Renal pelvis (tissue), 1 donor: ENCODE measurements at regions not wholly inside any gene's neighbourhood (a gene's known extent, or its start where the extent isn't known, plus 50 kb on each side); places are given as distances from the start of the nearest gene placed in this dataset.

Experiments
- DNase-seq: peaks from one replicate; pipeline ENCODE4 v3.0.0-alpha.2; 2013

GRCh38 chr1:34610063-34610462 lies 144.8 kb upstream of the GJB5 start:
- DNase-seq, result no peak

DNA sequence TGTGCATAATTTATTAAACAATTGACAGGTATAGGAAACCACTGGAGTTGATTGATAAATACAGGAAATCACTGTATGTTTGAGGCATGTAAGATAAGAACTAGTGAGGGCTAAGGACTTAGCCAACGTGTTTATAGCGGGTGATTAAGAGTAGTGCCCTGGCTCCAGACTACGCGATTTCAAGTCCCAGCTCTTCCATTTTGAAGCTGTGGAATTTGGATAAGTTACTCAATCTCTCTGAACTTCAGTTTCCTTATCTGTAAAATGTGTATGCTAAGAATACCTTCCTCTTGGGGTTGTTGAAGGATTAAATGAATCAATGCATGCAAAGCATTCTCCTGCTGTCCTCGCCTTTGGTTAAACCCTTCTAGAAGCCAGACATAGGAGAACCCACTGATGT lies 143.3 kb upstream of the GJB5 start:
- DNase-seq, result no peak

- DNase-seq, result peak; percentile 23
These were observed 142.6 kb upstream of the GJB5 start for GRCh38 chr1:34612091-34612827.

DNA sequence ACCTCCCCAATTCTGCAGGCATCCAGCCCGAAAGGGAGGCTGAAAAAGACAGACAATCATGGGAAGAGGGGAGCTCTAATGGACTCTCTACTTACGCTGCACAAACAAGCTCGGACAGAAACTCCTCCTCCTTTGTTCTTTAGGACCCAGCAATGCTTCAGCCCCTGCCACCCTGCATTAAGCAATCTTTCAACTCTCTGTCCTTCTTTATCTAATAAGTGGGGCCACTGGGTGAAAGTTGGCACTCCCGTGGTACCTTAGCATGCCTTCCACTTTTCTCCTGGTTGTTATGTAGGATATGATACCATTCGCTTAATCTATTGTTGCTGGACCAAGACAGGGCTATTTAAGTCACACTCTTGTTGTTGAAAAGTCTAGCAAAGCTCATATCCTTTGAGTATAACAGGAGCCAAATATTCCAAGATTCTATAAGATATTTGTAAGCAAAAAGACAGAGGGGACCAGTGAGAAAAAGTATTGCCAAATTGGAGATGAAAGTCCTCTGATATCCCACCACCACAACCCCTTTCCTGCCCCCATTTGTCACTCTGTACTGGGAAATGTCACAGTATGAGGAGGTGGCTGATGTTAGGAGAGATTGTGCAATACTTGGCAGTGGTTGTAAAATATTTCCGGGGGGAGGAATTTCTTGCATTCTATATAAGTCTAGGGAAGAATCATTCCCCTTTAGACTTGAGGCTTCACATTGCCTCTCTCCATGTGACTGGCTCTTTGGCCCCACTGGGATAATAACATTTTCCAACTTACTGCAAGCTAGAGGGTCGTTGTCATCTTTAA lies 137.3 kb upstream of the GJB5 start:
- DNase-seq, result no peak

GRCh38 chr1:34618381-34618780 lies 136.5 kb upstream of the GJB5 start:
- DNase-seq, result no peak

- no peak for DNase-seq
These were observed 135.6 kb upstream of the GJB5 start for GRCh38 chr1:34619256-34619655.

- no peak for DNase-seq
These were observed 132.9 kb upstream of the GJB5 start for GRCh38 chr1:34621916-34622315.

DNA sequence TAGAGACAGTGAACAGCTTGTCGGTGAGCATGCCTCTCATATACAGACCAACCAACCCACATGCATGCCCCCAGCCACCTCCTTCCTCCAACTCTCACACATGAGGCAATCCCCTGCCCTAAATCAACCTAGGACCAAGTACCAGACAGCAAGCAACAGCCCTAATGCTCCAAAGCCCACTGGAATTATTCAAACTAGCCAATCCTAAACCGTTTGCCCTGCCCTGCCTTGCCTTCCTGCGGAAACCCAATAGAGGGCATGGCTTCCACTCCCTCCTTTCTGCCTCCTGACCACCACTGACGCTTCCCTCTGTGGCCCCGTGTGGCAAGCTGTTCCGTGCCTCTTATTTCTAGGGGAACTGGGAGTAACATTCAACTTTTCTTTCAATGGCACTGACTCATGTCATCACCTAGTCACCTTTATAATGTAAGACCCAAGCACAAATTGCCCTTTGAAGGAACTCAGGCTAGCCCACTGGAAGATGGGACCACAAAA lies 129.3 kb upstream of the GJB5 start:
- DNase-seq, result no peak

DNA sequence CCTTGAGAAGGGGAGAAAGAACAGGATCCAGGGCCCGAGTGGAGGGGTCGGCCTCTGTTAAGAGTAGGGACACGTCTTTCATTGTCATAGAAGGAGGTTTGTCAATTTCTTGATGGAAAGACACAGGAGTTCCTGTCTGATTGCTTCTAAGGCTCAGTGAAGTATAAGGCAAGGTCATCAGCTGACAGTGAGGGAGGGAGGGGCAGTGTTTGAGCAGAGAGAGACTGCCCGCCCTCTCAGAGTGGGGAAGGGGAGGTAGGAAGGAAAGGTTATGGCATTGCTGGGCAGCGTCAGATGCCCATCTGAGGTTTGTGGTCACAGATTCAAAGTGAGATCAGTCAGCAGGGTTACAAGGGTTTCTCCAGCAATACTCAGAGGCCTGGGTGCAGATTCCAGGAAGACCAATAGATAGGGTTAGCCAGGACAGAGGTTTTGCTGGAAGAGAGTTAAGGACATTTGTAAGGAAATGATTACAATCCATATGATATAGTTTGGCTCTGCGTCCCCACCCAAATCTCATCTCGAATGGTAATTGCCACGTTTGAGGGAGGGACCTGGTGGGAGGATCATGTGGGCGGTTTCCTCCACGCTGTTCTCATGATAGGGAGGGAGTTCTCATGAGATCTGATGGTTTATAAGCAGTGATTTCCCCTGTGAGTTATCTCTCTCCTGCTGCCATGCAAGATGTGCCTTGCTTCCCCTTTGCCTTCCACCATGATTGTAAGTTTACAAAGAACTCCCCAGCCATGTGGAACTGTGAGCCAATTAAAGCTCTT lies 127.2 kb upstream of the GJB5 start:
- DNase-seq, result no peak

DNA sequence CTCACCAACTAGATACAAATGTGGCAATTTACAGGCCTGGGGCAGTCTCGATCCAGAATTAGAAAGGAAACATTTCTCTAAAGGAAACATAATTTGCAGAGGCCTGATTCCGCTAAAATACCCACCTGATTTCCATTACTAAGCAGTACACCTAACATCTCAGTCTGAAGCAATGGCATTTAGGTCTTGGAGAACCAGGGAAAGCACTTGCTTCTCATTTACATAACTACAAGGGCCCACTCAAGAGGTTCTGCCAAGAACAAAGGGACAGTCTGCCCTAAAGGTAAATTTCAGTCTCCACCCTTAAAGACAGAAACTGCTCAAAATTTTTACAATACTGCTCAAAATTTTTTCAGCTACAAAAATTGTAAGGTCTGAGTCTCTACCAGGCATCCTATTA lies 123.7 kb upstream of the GJB5 start:
- DNase-seq, result no peak

DNA sequence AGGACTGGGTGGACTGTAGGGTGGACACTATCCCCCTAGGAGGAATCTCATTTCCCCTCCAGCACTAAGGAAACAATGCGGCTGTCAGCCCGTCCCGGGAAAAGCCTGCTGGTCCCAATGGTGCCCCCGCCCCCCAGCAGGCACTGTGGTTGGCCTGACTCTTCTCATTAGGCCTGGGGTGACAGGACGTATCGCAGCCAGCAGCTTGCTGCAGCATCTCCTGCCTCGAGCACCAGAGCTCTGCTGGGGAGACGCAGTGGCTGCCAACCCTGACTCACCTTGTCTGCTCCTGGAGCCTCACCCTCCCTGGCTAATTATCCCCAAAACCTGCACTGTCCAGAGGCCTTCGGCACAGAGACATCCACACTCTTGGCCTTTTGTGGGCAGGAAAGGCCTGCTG lies 115.1 kb upstream of the GJB5 start:
- no peak for DNase-seq

GRCh38 chr1:34640654-34641401 lies 114.0 kb upstream of the GJB5 start:
- DNase-seq, result no peak

- no peak for DNase-seq
These were observed 112.2 kb upstream of the GJB5 start for GRCh38 chr1:34642679-34643078.

DNA sequence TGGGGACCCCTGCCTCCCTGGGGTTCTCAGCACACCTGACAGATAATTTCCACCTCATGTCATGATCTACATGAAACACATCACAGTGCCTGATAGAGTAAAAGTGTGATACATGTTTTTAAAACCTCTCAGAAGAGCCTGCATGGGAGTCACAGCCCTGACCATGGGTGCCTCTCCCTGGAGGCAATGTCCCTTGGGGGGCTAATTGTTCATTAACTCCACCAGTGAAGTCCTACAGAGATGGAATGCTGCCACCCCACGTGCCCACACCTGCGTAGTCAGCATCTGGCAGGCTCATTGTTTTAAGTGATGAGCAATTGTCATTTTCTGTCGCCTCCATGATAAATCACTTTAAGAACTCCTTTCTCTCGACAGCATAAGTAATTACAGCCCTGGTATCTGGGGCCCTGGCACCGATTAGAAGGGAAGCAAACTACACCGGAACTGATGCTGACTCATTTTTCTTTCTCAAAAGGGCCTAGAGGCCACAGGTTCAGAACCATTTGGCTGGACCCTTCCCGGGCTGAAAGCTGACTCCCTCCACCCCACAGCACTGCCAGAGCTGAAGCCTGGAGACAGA lies 109.6 kb upstream of the GJB5 start:
- DNase-seq, result no peak

DNA sequence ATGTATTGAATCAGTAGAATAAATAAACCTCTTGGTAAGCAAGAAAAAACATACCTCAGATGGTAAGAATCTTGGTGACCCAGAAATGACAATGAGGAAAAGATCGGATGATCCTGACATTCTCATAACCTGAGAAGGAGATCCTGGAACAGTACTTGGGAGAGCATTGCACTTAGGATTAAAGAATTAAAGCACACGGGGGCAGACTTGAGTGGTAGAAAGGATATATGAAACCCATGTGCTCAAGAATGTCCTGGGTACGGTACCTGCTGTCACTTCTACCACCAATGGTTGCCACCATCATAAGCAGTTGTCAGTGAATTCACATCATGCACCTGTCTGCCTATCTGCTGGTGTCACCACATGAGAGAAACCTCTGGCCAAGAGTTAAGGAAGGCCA lies 108.9 kb upstream of the GJB5 start:
- no peak for DNase-seq

- no peak for DNase-seq
These were observed 106.3 kb upstream of the GJB5 start for GRCh38 chr1:34648501-34648900.

GRCh38 chr1:34650090-34650489 lies 104.8 kb upstream of the GJB5 start:
- DNase-seq, result no peak

DNA sequence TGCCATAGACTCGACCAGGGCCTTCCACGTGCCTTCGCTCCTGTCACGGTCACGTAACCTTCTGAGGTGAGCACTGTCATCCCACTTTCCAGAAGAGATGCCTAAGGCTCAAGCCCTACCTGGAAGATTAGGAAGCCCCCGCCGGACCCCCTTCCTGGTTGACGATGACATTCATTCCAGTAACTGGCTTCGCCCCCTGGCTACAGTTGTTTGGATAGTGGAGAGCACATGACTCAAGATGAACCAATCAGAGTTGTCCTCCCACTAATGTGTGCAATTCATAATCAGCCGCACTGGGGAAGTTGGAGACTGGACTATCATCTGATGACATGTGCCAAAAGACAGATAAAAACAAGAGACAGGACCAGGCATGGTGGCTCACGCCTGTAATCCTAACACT lies 104.0 kb upstream of the GJB5 start:
- DNase-seq, result no peak

GRCh38 chr1:34653110-34653509 lies 101.7 kb upstream of the GJB5 start:
- DNase-seq, result no peak

DNA sequence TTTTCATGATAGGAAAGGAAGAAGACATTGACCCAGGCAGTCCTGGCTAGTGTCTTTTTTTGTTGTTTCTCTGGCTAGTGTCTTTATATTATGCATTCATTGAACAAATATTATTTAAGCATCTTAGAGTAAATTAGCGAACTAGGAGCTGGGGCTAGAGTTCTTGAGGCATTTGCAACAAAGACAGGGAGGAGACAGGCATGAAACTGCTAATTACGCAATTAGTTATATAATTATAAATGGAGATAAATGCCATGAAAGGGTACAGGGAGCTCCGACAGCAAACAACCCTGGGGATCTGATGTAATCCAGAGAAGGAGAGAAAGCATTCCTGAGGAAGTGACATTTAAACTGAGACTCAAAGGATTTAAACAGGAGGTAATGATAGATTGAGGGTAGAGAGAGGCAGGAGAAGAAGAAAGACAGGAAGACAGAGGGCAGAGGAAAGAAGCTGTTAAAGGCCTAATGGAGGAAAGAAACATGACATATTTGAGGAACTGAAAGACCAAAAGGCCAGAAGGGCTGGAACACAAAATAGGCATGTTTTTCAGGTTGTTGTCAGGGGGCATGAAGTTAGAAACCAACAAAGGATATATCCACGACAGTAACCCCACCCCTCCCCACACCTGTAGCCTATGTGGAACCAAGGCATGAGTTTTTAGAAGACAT lies 99.5 kb upstream of the GJB5 start:
- DNase-seq, result no peak

GRCh38 chr1:34655875-34656240 lies 99.0 kb upstream of the GJB5 start:
- no peak for DNase-seq
